ENCODE measurements at regions not wholly inside any gene's neighbourhood (a gene's known extent, or its start where the extent isn't known, plus 50 kb on each side); places are given as distances from the start of the nearest gene placed in this dataset.

GRCh38 chr13:68152414-68152813 is 922.3 kb upstream of the PCDH9 start:
- Histone ChIP-seq H2AFZ (ENCODE audit: low read depth) (no peak overlapping the region), H3K79me2 (ENCODE audit: insufficient read depth, low read depth) (no peaks in the 10 kb centered on the region), H3K36me3 (ENCODE audit: insufficient read depth) (no peaks in the 10 kb centered on the region), H3K27ac (no peak overlapping the region), H3K4me2 (no peak overlapping the region), H3K4me1 (ENCODE audit: low read depth, poor library complexity, severe bottlenecking) (no peaks in the 10 kb centered on the region), H3K4me3 (IDR thresholded peaks at IDR 0.05; ENCODE audit: insufficient read depth, low read depth, low read length) (no peak overlapping the region), H4K20me1 (ENCODE audit: insufficient read depth) (no peaks in the 10 kb centered on the region), H3K27me3 (ENCODE audit: insufficient read depth, low read depth) (no peaks in the 10 kb centered on the region), H3K9ac (no peak overlapping the region)
- TF ChIP-seq, protein P1, sequence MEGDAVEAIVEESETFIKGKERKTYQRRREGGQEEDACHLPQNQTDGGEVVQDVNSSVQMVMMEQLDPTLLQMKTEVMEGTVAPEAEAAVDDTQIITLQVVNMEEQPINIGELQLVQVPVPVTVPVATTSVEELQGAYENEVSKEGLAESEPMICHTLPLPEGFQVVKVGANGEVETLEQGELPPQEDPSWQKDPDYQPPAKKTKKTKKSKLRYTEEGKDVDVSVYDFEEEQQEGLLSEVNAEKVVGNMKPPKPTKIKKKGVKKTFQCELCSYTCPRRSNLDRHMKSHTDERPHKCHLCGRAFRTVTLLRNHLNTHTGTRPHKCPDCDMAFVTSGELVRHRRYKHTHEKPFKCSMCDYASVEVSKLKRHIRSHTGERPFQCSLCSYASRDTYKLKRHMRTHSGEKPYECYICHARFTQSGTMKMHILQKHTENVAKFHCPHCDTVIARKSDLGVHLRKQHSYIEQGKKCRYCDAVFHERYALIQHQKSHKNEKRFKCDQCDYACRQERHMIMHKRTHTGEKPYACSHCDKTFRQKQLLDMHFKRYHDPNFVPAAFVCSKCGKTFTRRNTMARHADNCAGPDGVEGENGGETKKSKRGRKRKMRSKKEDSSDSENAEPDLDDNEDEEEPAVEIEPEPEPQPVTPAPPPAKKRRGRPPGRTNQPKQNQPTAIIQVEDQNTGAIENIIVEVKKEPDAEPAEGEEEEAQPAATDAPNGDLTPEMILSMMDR (conservative IDR thresholded peaks at IDR 0.05; ENCODE audit: low read depth, low read length) = no peak

GRCh38 chr13:68145852-68146251 is 915.7 kb upstream of the PCDH9 start:
- H3K9ac ChIP-seq = no peak overlapping the region
- H2AFZ ChIP-seq (ENCODE audit: low read depth) = no peak overlapping the region
- no peaks in the 10 kb centered on the region for H3K36me3 ChIP-seq (ENCODE audit: insufficient read depth)
- no peak overlapping the region for H3K27ac ChIP-seq
- no peaks in the 10 kb centered on the region for H3K79me2 ChIP-seq (ENCODE audit: insufficient read depth, low read depth)
- no peaks in the 10 kb centered on the region for H3K4me1 ChIP-seq (ENCODE audit: low read depth, poor library complexity, severe bottlenecking)
- H3K27me3 ChIP-seq (ENCODE audit: insufficient read depth, low read depth) = no peaks in the 10 kb centered on the region
- H4K20me1 ChIP-seq (ENCODE audit: insufficient read depth) = no peaks in the 10 kb centered on the region
- TF ChIP-seq, protein P1 (conservative IDR thresholded peaks at IDR 0.05; ENCODE audit: low read depth, low read length) = no peak
- H3K4me2 ChIP-seq = no peak overlapping the region
- no peak overlapping the region for H3K4me3 ChIP-seq (IDR thresholded peaks at IDR 0.05; ENCODE audit: insufficient read depth, low read depth, low read length)

GRCh38 chr13:68128297-68128915 is 898.3 kb upstream of the PCDH9 start:
- no peaks in the 10 kb centered on the region for H3K36me3 ChIP-seq (ENCODE audit: insufficient read depth)
- no peak overlapping the region for H3K4me2 ChIP-seq
- no peaks in the 10 kb centered on the region for H3K79me2 ChIP-seq (ENCODE audit: insufficient read depth, low read depth)
- no peak overlapping the region for H2AFZ ChIP-seq (ENCODE audit: low read depth)
- no peaks in the 10 kb centered on the region for H3K27me3 ChIP-seq (ENCODE audit: insufficient read depth, low read depth)
- H3K4me1 ChIP-seq (ENCODE audit: low read depth, poor library complexity, severe bottlenecking) = no peaks in the 10 kb centered on the region
- no peak overlapping the region for H3K27ac ChIP-seq
- TF ChIP-seq, protein P1 (conservative IDR thresholded peaks at IDR 0.05; ENCODE audit: low read depth, low read length) = no peak
- H4K20me1 ChIP-seq (ENCODE audit: insufficient read depth) = no peaks in the 10 kb centered on the region
- H3K4me3 ChIP-seq (IDR thresholded peaks at IDR 0.05; ENCODE audit: insufficient read depth, low read depth, low read length) = no peak overlapping the region
- no peak overlapping the region for H3K9ac ChIP-seq

GRCh38 chr13:68125087-68125480 is 894.9 kb upstream of the PCDH9 start:
- no peak overlapping the region for H3K4me3 ChIP-seq (IDR thresholded peaks at IDR 0.05; ENCODE audit: insufficient read depth, low read depth, low read length)
- no peak overlapping the region for H3K4me2 ChIP-seq
- H3K27ac ChIP-seq = no peak overlapping the region
- H2AFZ ChIP-seq (ENCODE audit: low read depth) = no peak overlapping the region
- H3K27me3 ChIP-seq (ENCODE audit: insufficient read depth, low read depth) = no peaks in the 10 kb centered on the region
- no peaks in the 10 kb centered on the region for H3K79me2 ChIP-seq (ENCODE audit: insufficient read depth, low read depth)
- TF ChIP-seq, protein P1 (conservative IDR thresholded peaks at IDR 0.05; ENCODE audit: low read depth, low read length) = no peak
- no peak overlapping the region for H3K9ac ChIP-seq
- H3K36me3 ChIP-seq (ENCODE audit: insufficient read depth) = no peaks in the 10 kb centered on the region
- no peaks in the 10 kb centered on the region for H4K20me1 ChIP-seq (ENCODE audit: insufficient read depth)
- H3K4me1 ChIP-seq (ENCODE audit: low read depth, poor library complexity, severe bottlenecking) = no peaks in the 10 kb centered on the region
